ENCODE measurements at regions not wholly inside any gene's neighbourhood (a gene's known extent, or its start where the extent isn't known, plus 50 kb on each side); places are given as distances from the start of the nearest gene placed in this dataset.
"Not testable (repeated sequence)": the region's sequence is repeated elsewhere in the genome, so short reads cannot be mapped to it uniquely, and the experiment has no call there.

DNA sequence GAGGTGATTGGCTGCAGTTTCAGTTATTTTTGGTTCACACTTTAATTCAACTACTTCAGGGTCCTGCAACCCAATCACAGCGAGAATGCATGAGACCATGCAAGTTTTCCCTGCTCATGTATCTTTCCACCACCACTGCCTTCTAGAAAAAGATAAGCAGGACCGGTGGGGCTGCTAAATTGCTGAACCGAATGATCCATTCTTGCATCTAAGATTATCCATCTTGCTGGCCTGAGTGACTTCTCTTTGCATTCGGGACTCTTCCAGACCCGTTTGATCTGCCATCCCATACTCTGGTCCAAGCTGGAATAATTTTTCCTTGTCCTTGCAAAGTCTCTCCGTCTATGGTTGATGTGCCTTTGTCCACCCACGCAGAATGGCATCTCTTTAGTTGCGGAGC is 56.3 kb upstream of the TP53I11 start:
- Histone ChIP-seq H3K27ac (replicated peaks) (no peak overlapping the region), H3K27me3 (ENCODE audit: insufficient read depth, poor library complexity, severe bottlenecking) (peaks cover 9% of the 10 kb centered on the region), H3K4me3 (replicated peaks; ENCODE audit: insufficient read depth, low read length) (no peak overlapping the region)
- TF ChIP-seq POLR2AphosphoS5 (IDR thresholded peaks at IDR 0.05; ENCODE audit: low read depth) (no peak), SPI1 (IDR thresholded peaks at IDR 0.05; ENCODE audit: borderline replicate concordance, low read depth) (no peak), GABPA (IDR thresholded peaks at IDR 0.05; ENCODE audit: low read depth) (no peak)
- TF ChIP-seq, protein P1, sequence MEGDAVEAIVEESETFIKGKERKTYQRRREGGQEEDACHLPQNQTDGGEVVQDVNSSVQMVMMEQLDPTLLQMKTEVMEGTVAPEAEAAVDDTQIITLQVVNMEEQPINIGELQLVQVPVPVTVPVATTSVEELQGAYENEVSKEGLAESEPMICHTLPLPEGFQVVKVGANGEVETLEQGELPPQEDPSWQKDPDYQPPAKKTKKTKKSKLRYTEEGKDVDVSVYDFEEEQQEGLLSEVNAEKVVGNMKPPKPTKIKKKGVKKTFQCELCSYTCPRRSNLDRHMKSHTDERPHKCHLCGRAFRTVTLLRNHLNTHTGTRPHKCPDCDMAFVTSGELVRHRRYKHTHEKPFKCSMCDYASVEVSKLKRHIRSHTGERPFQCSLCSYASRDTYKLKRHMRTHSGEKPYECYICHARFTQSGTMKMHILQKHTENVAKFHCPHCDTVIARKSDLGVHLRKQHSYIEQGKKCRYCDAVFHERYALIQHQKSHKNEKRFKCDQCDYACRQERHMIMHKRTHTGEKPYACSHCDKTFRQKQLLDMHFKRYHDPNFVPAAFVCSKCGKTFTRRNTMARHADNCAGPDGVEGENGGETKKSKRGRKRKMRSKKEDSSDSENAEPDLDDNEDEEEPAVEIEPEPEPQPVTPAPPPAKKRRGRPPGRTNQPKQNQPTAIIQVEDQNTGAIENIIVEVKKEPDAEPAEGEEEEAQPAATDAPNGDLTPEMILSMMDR (IDR thresholded peaks at IDR 0.05; ENCODE audit: insufficient read depth, low read length) = no peak
- TF ChIP-seq, protein P2, sequence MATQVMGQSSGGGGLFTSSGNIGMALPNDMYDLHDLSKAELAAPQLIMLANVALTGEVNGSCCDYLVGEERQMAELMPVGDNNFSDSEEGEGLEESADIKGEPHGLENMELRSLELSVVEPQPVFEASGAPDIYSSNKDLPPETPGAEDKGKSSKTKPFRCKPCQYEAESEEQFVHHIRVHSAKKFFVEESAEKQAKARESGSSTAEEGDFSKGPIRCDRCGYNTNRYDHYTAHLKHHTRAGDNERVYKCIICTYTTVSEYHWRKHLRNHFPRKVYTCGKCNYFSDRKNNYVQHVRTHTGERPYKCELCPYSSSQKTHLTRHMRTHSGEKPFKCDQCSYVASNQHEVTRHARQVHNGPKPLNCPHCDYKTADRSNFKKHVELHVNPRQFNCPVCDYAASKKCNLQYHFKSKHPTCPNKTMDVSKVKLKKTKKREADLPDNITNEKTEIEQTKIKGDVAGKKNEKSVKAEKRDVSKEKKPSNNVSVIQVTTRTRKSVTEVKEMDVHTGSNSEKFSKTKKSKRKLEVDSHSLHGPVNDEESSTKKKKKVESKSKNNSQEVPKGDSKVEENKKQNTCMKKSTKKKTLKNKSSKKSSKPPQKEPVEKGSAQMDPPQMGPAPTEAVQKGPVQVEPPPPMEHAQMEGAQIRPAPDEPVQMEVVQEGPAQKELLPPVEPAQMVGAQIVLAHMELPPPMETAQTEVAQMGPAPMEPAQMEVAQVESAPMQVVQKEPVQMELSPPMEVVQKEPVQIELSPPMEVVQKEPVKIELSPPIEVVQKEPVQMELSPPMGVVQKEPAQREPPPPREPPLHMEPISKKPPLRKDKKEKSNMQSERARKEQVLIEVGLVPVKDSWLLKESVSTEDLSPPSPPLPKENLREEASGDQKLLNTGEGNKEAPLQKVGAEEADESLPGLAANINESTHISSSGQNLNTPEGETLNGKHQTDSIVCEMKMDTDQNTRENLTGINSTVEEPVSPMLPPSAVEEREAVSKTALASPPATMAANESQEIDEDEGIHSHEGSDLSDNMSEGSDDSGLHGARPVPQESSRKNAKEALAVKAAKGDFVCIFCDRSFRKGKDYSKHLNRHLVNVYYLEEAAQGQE (IDR thresholded peaks at IDR 0.05; ENCODE audit: insufficient replicate concordance, low read depth) = no peak
- DNase-seq (ENCODE audit: low read depth in 1 of 2, low spot score in 1 of 2) = no peak

DNA sequence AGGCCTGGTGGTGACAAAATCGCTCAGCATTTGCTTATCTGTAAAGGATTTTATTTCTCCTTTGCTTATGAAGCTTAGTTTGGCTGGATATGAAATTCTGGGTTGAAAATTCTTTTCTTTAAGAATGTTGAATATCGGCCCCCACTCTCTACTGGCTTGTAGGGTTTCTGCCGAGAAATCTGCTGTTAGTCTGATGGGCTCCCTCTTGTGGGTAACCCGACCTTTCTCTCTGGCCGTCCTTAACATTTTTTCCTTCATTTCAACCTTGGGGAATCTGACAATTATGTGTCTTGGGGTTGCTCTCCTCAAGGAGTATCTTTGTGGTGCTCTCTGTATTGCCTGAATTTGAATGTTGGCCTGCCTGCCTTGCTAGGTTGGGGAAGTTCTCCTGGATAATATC is 65.3 kb upstream of the TP53I11 start:
- not testable (repeated sequence) for H3K27ac ChIP-seq (replicated peaks); H3K4me3 ChIP-seq (replicated peaks; ENCODE audit: insufficient read depth, low read length); H3K27me3 ChIP-seq (ENCODE audit: insufficient read depth, poor library complexity, severe bottlenecking); DNase-seq (ENCODE audit: low read depth in 1 of 2, low spot score in 1 of 2)

DNA sequence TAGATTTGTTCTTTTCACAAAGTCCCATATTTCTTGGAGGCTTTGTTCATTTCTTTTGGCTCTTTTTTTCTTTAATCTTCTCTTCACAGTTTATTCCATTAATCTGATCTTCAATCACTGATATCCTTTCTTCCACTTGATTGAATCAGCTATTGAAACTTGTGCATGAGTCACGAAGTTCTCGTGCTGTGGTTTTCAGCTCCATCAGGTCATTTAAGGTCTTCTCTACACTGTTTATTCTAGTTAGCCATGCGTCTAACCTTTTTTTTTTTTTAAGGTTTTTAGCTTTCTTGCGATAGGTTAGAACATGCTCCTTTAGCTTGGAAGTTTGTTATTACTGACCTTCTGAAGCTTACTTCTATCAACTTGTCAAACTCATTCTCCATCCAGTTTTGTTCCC is 65.8 kb upstream of the TP53I11 start:
- H3K4me3 ChIP-seq (replicated peaks; ENCODE audit: insufficient read depth, low read length); H3K27me3 ChIP-seq (ENCODE audit: insufficient read depth, poor library complexity, severe bottlenecking); DNase-seq (ENCODE audit: low read depth in 1 of 2, low spot score in 1 of 2); H3K27ac ChIP-seq (replicated peaks): not testable (repeated sequence)

DNA sequence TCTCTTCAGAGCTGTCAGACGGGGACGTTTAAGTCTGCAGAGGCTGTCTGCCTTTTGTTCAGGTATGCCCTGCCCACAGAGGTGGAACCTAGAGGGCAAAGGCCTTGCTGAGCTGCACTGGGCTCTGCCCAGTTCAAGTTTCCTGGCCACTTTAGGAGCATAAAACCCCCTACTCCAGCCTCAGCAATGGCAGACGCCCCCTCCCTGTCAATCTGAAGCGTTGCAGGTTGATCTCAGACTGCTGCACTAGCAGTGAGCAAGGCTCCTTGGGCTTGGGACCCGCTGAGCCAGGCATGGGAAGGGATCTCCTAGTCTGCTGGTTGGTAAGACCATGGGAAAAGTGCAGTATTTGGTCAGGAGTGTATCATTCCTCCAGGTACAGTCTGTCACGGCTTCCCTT is 66.6 kb upstream of the TP53I11 start:
- TF ChIP-seq SPI1 (IDR thresholded peaks at IDR 0.05; ENCODE audit: borderline replicate concordance, low read depth) (no peak), GABPA (IDR thresholded peaks at IDR 0.05; ENCODE audit: low read depth) (no peak), POLR2AphosphoS5 (IDR thresholded peaks at IDR 0.05; ENCODE audit: low read depth) (no peak)
- TF ChIP-seq, protein P1 (IDR thresholded peaks at IDR 0.05; ENCODE audit: insufficient read depth, low read length) = no peak
- TF ChIP-seq, protein P2 (IDR thresholded peaks at IDR 0.05; ENCODE audit: insufficient replicate concordance, low read depth) = no peak
- no peak overlapping the region for H3K27ac ChIP-seq (replicated peaks)
- H3K4me3 ChIP-seq (replicated peaks; ENCODE audit: insufficient read depth, low read length) = no peak overlapping the region
- DNase-seq (ENCODE audit: low read depth in 1 of 2, low spot score in 1 of 2) = no peak
- no peaks in the 10 kb centered on the region for H3K27me3 ChIP-seq (ENCODE audit: insufficient read depth, poor library complexity, severe bottlenecking)

DNA sequence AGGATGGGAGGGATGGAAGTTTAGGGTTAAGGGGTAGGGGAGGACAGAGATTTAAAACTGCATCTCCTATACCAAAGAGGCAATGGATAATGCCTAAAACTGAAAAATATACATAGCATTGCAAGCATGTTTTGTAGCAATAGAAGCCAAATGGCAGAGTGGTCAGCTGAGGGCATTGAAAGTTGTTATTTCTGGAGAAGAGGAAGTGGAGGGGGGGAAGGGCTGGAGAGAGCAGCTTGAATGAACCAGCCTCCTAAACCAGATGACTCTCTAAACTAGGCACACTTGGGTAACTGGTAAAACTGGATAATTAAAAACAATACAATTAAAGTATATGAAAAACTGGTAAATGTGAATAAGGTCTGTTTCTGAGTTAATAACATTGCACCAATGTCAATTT is 70.3 kb upstream of the TP53I11 start:
- no peak for DNase-seq (ENCODE audit: low read depth in 1 of 2, low spot score in 1 of 2)
- TF ChIP-seq SPI1 (IDR thresholded peaks at IDR 0.05; ENCODE audit: borderline replicate concordance, low read depth) (peak; percentile 80), POLR2AphosphoS5 (IDR thresholded peaks at IDR 0.05; ENCODE audit: low read depth) (no peak), GABPA (IDR thresholded peaks at IDR 0.05; ENCODE audit: low read depth) (no peak)
- TF ChIP-seq, protein P2 (IDR thresholded peaks at IDR 0.05; ENCODE audit: insufficient replicate concordance, low read depth) = no peak
- TF ChIP-seq, protein P1 (IDR thresholded peaks at IDR 0.05; ENCODE audit: insufficient read depth, low read length) = no peak
- Histone ChIP-seq H3K27ac (replicated peaks) (no peak overlapping the region), H3K27me3 (ENCODE audit: insufficient read depth, poor library complexity, severe bottlenecking) (peaks cover 2% of the 10 kb centered on the region), H3K4me3 (replicated peaks; ENCODE audit: insufficient read depth, low read length) (no peak overlapping the region)

Data from HL-60 (cell line).